ENCODE measurements at regions not wholly inside any gene's neighbourhood (a gene's known extent, or its start where the extent isn't known, plus 50 kb on each side); places are given as distances from the start of the nearest gene placed in this dataset.

DNA sequence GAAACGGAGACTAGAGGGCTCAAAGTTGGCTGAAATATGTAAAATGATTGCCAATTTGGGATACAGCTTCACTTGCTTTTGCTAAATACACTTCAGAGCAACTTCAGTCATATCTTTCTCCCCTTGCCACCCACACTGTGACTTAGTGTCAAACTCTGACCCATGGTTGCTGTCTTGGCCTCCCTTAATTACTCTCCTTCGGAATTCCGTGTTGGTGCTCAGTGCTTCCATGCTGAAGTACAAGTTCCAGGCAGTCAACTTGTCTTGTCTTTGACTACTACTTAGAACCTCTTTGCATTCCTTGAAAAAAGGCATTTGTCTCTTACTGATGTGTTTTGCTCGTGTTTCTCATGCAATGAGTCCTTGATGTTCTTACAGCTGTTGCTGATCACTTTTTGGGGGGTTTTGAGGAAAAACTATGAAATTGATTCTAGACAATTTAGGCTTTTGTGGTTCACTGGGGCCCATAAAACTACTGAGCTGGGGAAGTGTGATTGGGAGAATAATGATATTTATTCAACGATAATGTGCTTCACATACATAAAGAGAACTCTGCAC lies 146.0 kb downstream of the UBE2E3 start:
- TF ChIP-seq POLR2A (IDR thresholded peaks at IDR 0.05): no peak
- TF ChIP-seq, protein P1, sequence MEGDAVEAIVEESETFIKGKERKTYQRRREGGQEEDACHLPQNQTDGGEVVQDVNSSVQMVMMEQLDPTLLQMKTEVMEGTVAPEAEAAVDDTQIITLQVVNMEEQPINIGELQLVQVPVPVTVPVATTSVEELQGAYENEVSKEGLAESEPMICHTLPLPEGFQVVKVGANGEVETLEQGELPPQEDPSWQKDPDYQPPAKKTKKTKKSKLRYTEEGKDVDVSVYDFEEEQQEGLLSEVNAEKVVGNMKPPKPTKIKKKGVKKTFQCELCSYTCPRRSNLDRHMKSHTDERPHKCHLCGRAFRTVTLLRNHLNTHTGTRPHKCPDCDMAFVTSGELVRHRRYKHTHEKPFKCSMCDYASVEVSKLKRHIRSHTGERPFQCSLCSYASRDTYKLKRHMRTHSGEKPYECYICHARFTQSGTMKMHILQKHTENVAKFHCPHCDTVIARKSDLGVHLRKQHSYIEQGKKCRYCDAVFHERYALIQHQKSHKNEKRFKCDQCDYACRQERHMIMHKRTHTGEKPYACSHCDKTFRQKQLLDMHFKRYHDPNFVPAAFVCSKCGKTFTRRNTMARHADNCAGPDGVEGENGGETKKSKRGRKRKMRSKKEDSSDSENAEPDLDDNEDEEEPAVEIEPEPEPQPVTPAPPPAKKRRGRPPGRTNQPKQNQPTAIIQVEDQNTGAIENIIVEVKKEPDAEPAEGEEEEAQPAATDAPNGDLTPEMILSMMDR (IDR thresholded peaks at IDR 0.05): no peak
